ENCODE measurements at regions not wholly inside any gene's neighbourhood (a gene's known extent, or its start where the extent isn't known, plus 50 kb on each side); places are given as distances from the start of the nearest gene placed in this dataset.

DNA sequence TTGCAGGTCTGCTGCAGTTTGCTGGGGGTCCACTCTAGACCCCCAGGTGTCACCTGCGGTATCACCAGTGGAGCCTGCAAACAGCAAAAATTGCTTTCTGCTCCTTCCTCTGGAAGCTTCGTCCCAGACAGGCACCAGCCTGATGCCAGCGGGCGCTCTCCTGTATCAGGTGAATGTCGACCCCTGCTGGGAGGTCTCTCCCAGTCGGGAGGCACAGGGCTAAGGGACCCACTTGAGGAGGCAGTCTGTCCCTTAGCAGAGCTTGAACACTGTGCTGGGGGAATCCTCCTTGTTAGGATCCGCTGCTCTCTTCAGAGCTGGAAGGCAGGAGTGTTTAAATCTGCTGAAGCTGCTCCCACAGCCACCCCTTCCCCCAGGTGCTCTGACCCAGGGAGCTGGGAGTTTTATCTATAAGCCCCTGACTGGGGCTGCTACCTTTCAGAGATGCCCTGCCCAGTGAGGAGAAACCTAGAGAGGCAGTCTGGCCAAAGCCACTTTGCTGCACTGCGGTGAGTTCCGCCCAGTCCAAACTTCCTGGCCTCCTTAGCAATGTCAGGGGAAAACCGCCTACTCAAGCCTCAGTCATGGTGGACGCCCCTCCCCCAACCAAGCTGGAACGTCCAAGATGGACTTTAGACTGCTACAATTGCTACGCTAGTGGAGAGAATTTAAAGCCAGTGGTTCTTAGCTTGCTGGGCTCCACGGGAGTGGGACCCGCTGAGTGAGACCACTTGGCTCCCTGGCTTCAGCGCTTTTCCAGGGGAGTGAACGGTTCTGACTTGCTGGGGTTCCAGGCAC, 652.5 kb downstream of the KCNJ3 start:
- no peak overlapping the region for H4K5ac ChIP-seq (ENCODE audit: insufficient read length, low read depth, low read length)
- H3K23ac ChIP-seq (ENCODE audit: insufficient read length), result no peak overlapping the region
- FAIRE-seq (no peak), DNase-seq (ENCODE audit: low read depth in 1 of 2, low spot score in 2 of 2) (no peak)
- H3K4me2 ChIP-seq (ENCODE audit: insufficient read depth in 1 of 2, low read depth in 2 of 2, low read length in 2 of 2), result no peak overlapping the region
- no peak overlapping the region for H2BK120ac ChIP-seq (replicated peaks; ENCODE audit: low read depth, low read length)
- H4K20me1 ChIP-seq (replicated peaks in 1 of 2; ENCODE audit: control insufficient read depth in 1 of 2, insufficient read depth in 2 of 2, low read length in 2 of 2), result no peaks in the 10 kb centered on the region
- no peaks in the 10 kb centered on the region for H3K4me1 ChIP-seq (replicated peaks in 1 of 4; ENCODE audit: control insufficient read depth in 3 of 4, insufficient read depth in 4 of 4, low read length in 3 of 4)
- no peak overlapping the region for H2BK5ac ChIP-seq (ENCODE audit: low read depth, low read length)
- no peaks in the 10 kb centered on the region for H3K36me3 ChIP-seq (ENCODE audit: control insufficient read depth in 2 of 4, insufficient read depth in 4 of 4, low read length in 3 of 4)
- ChIA-PET CTCF (ENCODE audit: partially characterized antibody) (interaction anchor here (0.5 to 1.8 kb wide), 2 partner anchors 12 to 47 kb away, joined by 4 read pairs; no protein-coding TSS in a partner anchor), POLR2A (ENCODE audit: partially characterized antibody) (interaction anchor here (0.6 kb wide), 1 partner anchor 758 kb away, joined by 3 read pairs; no protein-coding TSS in a partner anchor)
- WGBS, 2 experiments (ENCODE audit: extremely low coverage in 1 of 2, insufficient coverage in 1 of 2, insufficient read length in 1 of 2, insufficient replicate concordance in 2 of 2, low coverage in 1 of 2, low lambda C conversion rate in 2 of 2, missing lambda C conversion rate in 1 of 2), result 91% methylated on average over 16 of the region's 17 CpGs; no CpG with 5 or more reads in 1 of the 2 experiments
- no peak overlapping the region; the same call in 1 of the 2 replicates for H3K18ac ChIP-seq (ENCODE audit: extremely low read depth, low read length)
- H3K23me2 ChIP-seq (ENCODE audit: low read depth, low read length), result no peaks in the 10 kb centered on the region
- H3K4me3 ChIP-seq (ENCODE audit: extremely low read depth in 1 of 4, insufficient read depth in 2 of 4, low read depth in 3 of 4, low read length in 4 of 4), result no peak overlapping the region
- H4K91ac ChIP-seq (replicated peaks; ENCODE audit: insufficient read length, low read length), result no peak overlapping the region
- H4K8ac ChIP-seq (ENCODE audit: extremely low read depth, insufficient read depth, low read length), result peak overlapping the region; percentile 51; the same call in 1 of the 2 replicates
- no peaks in the 10 kb centered on the region for H3K79me2 ChIP-seq (ENCODE audit: control insufficient read depth in 1 of 2, insufficient read depth in 2 of 2, low read length in 2 of 2)
- no peak overlapping the region for H3K27ac ChIP-seq (ENCODE audit: low read depth, low read length)
- H3K14ac ChIP-seq (ENCODE audit: insufficient read length), result no peak overlapping the region
- no peak overlapping the region for H2BK12ac ChIP-seq (ENCODE audit: low read depth, low read length)
- H3K9ac ChIP-seq (replicated peaks in 1 of 4; ENCODE audit: extremely low read depth in 1 of 4, low read depth in 3 of 4, low read length in 3 of 4), result no peak overlapping the region
- no peak overlapping the region for H2BK20ac ChIP-seq (ENCODE audit: low read length)
- no peaks in the 10 kb centered on the region for H3K9me3 ChIP-seq (ENCODE audit: insufficient read depth in 2 of 2, low read depth in 1 of 2, low read length in 1 of 2)
- no peaks in the 10 kb centered on the region for H3K79me1 ChIP-seq (ENCODE audit: low read depth, low read length)
- no peak overlapping the region for H3K56ac ChIP-seq (replicated peaks; ENCODE audit: insufficient read length, low read depth, low read length)
- H3K27me3 ChIP-seq (replicated peaks in 1 of 4; ENCODE audit: control insufficient read depth in 3 of 4, extremely low read depth in 1 of 4, insufficient read depth in 3 of 4, low read length in 3 of 4), result no peaks in the 10 kb centered on the region
- no peak overlapping the region for H2AK5ac ChIP-seq (ENCODE audit: low read depth, low read length)
- H2BK15ac ChIP-seq (ENCODE audit: low read length), result no peak overlapping the region
- no peak overlapping the region for H3K4ac ChIP-seq (replicated peaks; ENCODE audit: insufficient read length, low read depth, low read length)
- H2AFZ ChIP-seq (ENCODE audit: low read length), result peak overlapping the region; percentile 66; the same call in 1 of the 2 replicates
- TF ChIP-seq EZH2 (IDR thresholded peaks at IDR 0.05; ENCODE audit: low read depth, low read length, severe bottlenecking), result no peak
- TF ChIP-seq, protein P1, sequence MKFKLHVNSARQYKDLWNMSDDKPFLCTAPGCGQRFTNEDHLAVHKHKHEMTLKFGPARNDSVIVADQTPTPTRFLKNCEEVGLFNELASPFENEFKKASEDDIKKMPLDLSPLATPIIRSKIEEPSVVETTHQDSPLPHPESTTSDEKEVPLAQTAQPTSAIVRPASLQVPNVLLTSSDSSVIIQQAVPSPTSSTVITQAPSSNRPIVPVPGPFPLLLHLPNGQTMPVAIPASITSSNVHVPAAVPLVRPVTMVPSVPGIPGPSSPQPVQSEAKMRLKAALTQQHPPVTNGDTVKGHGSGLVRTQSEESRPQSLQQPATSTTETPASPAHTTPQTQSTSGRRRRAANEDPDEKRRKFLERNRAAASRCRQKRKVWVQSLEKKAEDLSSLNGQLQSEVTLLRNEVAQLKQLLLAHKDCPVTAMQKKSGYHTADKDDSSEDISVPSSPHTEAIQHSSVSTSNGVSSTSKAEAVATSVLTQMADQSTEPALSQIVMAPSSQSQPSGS (IDR thresholded peaks at IDR 0.05; ENCODE audit: low read length), result no peak
- no peak for TF ChIP-seq CHD2 (IDR thresholded peaks at IDR 0.05; ENCODE audit: low read length)
- TF ChIP-seq CEBPB (IDR thresholded peaks at IDR 0.05; ENCODE audit: low read depth, low read length), result no peak
- TF ChIP-seq HDAC2 (IDR thresholded peaks at IDR 0.05; ENCODE audit: borderline replicate concordance in 1 of 2, low read depth in 2 of 2, low read length in 2 of 2), result no peak
- TF ChIP-seq POLR2AphosphoS5 (IDR thresholded peaks at IDR 0.05; ENCODE audit: low read depth, low read length), result no peak
- no peak for TF ChIP-seq CBX8 (IDR thresholded peaks at IDR 0.05; ENCODE audit: borderline replicate concordance, low read depth, low read length)
- TF ChIP-seq RXRA (IDR thresholded peaks at IDR 0.05; ENCODE audit: insufficient read depth, low read depth, low read length), result no peak
- no peak for TF ChIP-seq NRF1 (IDR thresholded peaks at IDR 0.05; ENCODE audit: low read depth, low read length)
- TF ChIP-seq SIX5 (IDR thresholded peaks at IDR 0.05; ENCODE audit: low read depth, low read length), result no peak
- TF ChIP-seq BACH1 (IDR thresholded peaks at IDR 0.05; ENCODE audit: low read length), result no peak

Measured in H1 (cell line).